H9 (cell line): ENCODE measurements at regions not wholly inside any gene's neighbourhood (a gene's known extent, or its start where the extent isn't known, plus 50 kb on each side); places are given as distances from the start of the nearest gene placed in this dataset.

Source experiments
- DNase-seq: peaks from one replicate; pipeline ENCODE4 v3.0.0-alpha.2; 2017
- H2AFZ ChIP-seq: one replicate; pipeline ENCODE4 v1.6.1; 2013; ENCODE audit warnings: mild to moderate bottlenecking, low read length, control low read depth, moderate library complexity
- H2AK5ac ChIP-seq: 2 replicates; pipeline ENCODE4 v1.6.1; 2013; ENCODE audit warnings: low read length, control low read depth, mixed read lengths; ENCODE audit not compliant: insufficient read length
- H2BK120ac ChIP-seq: one replicate; pipeline ENCODE4 v1.6.1; 2013; ENCODE audit warnings: low read depth, mild to moderate bottlenecking, low read length, control low read depth, inconsistent platforms; ENCODE audit not compliant: poor library complexity, severe bottlenecking
- H2BK12ac ChIP-seq: 2 replicates; pipeline ENCODE4 v1.6.1; 2013; ENCODE audit warnings: low read length, control low read depth, mixed read lengths, low read depth; ENCODE audit not compliant: insufficient read length
- H2BK15ac ChIP-seq: 2 replicates; pipeline ENCODE4 v1.6.1; 2013; ENCODE audit warnings: low read depth, low read length, control low read depth
- H2BK20ac ChIP-seq: one replicate; pipeline ENCODE4 v1.6.1; 2013; ENCODE audit warnings: low read depth, mild to moderate bottlenecking, low read length, control low read depth, inconsistent platforms; ENCODE audit not compliant: poor library complexity, severe bottlenecking
- H2BK5ac ChIP-seq: 2 replicates; pipeline ENCODE4 v1.6.1; 2013; ENCODE audit warnings: low read length, control low read depth, mixed read lengths; ENCODE audit not compliant: insufficient read length
- H3K14ac ChIP-seq: 2 replicates; pipeline ENCODE4 v1.6.1; 2013; ENCODE audit warnings: low read length, control low read depth; ENCODE audit not compliant: insufficient read depth
- H3K18ac ChIP-seq: 2 replicates; pipeline ENCODE4 v1.6.1; 2013; ENCODE audit warnings: low read depth, mild to moderate bottlenecking, mixed read lengths, low read length, control low read depth; ENCODE audit not compliant: insufficient read length
- H3K23ac ChIP-seq: 2 replicates; pipeline ENCODE4 v1.6.1; 2013; ENCODE audit warnings: low read length, control low read depth, mixed read lengths, low read depth; ENCODE audit not compliant: insufficient read length
- H3K23me2 ChIP-seq: 2 replicates; pipeline ENCODE4 v1.6.1; 2013; ENCODE audit warnings: low read depth, mild to moderate bottlenecking, mixed read lengths, low read length, control low read depth; ENCODE audit not compliant: insufficient read length, poor library complexity, severe bottlenecking
- H3K27ac ChIP-seq: 2 replicates; pipeline ENCODE4 v1.5.1; 2013; ENCODE audit warnings: low read length, control low read depth, mixed read lengths, low read depth; ENCODE audit not compliant: insufficient read length
- H3K27me3 ChIP-seq: 2 replicates; pipeline ENCODE4 v1.6.1; 2013; ENCODE audit warnings: low read length, control low read depth, inconsistent platforms; ENCODE audit not compliant: insufficient read depth
- H3K4ac ChIP-seq: 2 replicates; pipeline ENCODE4 v1.6.1; 2013; ENCODE audit warnings: low read depth, mild to moderate bottlenecking, control low read depth, inconsistent platforms, low read length, moderate library complexity
- H3K4me1 ChIP-seq: 2 replicates; pipeline ENCODE4 v1.6.1; 2013; ENCODE audit warnings: low read length, control low read depth, inconsistent platforms; ENCODE audit not compliant: insufficient read depth
- H3K4me2 ChIP-seq: 2 replicates; pipeline ENCODE4 v1.6.1; 2013; ENCODE audit warnings: low read length, control low read depth, mixed read lengths; ENCODE audit not compliant: insufficient read length, insufficient read depth
- H3K56ac ChIP-seq: 2 replicates; pipeline ENCODE4 v1.6.1; 2013; ENCODE audit warnings: low read depth, mild to moderate bottlenecking, mixed read lengths, low read length, control low read depth; ENCODE audit not compliant: insufficient read length
- H3K79me1 ChIP-seq: 2 replicates; pipeline ENCODE4 v1.6.1; 2013; ENCODE audit warnings: low read depth, mild to moderate bottlenecking, moderate library complexity, low read length, control low read depth, inconsistent platforms; ENCODE audit not compliant: insufficient read depth, poor library complexity, severe bottlenecking
- H3K79me2 ChIP-seq: 2 replicates; pipeline ENCODE4 v1.6.1; 2013; ENCODE audit warnings: low read length, control low read depth, inconsistent platforms; ENCODE audit not compliant: insufficient read depth
- H3K9ac ChIP-seq: 2 replicates; pipeline ENCODE4 v1.6.1; 2013; ENCODE audit warnings: low read length, control low read depth, mixed read lengths; ENCODE audit not compliant: insufficient read length; ENCODE audit errors: extremely low read depth
- H3K9me3 ChIP-seq: one replicate; pipeline ENCODE4 v1.6.1; 2013; ENCODE audit warnings: low read depth, low read length, inconsistent platforms; ENCODE audit not compliant: control insufficient read depth
- H3T11ph ChIP-seq: one replicate; pipeline ENCODE4 v1.6.1; 2013; ENCODE audit warnings: mild to moderate bottlenecking, low read length, control low read depth, inconsistent platforms
- H4K20me1 ChIP-seq: one replicate; pipeline ENCODE4 v1.6.1; 2013; ENCODE audit not compliant: control insufficient read depth, insufficient read length, insufficient read depth
- H4K5ac ChIP-seq: 2 replicates; pipeline ENCODE4 v1.6.1; 2013; ENCODE audit warnings: low read depth, mild to moderate bottlenecking, mixed read lengths, low read length, control low read depth; ENCODE audit not compliant: insufficient read length
- H4K8ac ChIP-seq: replicated peaks from 2 replicates; pipeline ENCODE4 v1.6.1; 2013; ENCODE audit warnings: low read length, control low read depth, mixed read lengths, low read depth; ENCODE audit not compliant: insufficient read length
- H4K91ac ChIP-seq: 2 replicates; pipeline ENCODE4 v1.6.1; 2013; ENCODE audit warnings: low read depth, mild to moderate bottlenecking, moderate library complexity, mixed read lengths, low read length, control low read depth; ENCODE audit not compliant: insufficient read length
- H3K27ac Mint-ChIP-seq, 3 experiments: 2 replicates in 2 of 3; 3 replicates in 1 of 3; pipeline ENCODE4 v1.8.0; 2020 to 2021; ENCODE audit warnings: mixed read lengths in 3 of 3, mild to moderate bottlenecking in 1 of 3, moderate library complexity in 1 of 3
- H3K27me3 Mint-ChIP-seq: 2 replicates; pipeline ENCODE4 v1.8.0; 2021; ENCODE audit warnings: low read depth, mild to moderate bottlenecking, moderate library complexity, mixed read lengths
- H3K36me3 Mint-ChIP-seq, 3 experiments: 2 replicates in 2 of 3; 3 replicates in 1 of 3; pipeline ENCODE4 v1.8.0; 2020 to 2021; ENCODE audit warnings: low read depth in 3 of 3, mixed read lengths in 3 of 3; ENCODE audit not compliant: insufficient read depth in 1 of 3
- H3K4me1 Mint-ChIP-seq, 2 experiments: 2 replicates each; pipeline ENCODE4 v1.8.0; 2020; ENCODE audit warnings: mixed read lengths in 2 of 2
- H3K4me3 Mint-ChIP-seq, 2 experiments: 2 replicates in 1 of 2; 3 replicates in 1 of 2; pipeline ENCODE4 v1.8.0; 2020 to 2021; ENCODE audit warnings: mild to moderate bottlenecking in 2 of 2, mixed read lengths in 2 of 2, moderate library complexity in 1 of 2
- H3K9me3 Mint-ChIP-seq, 2 experiments: 2 replicates in 1 of 2; 3 replicates in 1 of 2; pipeline ENCODE4 v1.8.0; 2020; ENCODE audit warnings: mild to moderate bottlenecking in 2 of 2, mixed read lengths in 2 of 2, moderate library complexity in 1 of 2
- WGBS: extraction: QIAGEN DNeasy Blood & Tissue Kit; methylation state at CpG from one replicate; pipeline ENCODE4 v1.1.7; 2013; ENCODE audit warnings: missing lambda C conversion rate, low lambda C conversion rate, mixed read lengths; ENCODE audit not compliant: insufficient read length; ENCODE audit errors: extremely low coverage; 5-methylcytosine and 5-hydroxymethylcytosine counted together
- TF ChIP-seq, protein P1 (sequence below): fragments of 200-600 bp; sonication (generic); conservative IDR thresholded peaks from 3 replicates; pipeline ENCODE4 v1.8.0; 2021; ENCODE audit warnings: antibody characterized with exemption, mild to moderate bottlenecking

DNA sequence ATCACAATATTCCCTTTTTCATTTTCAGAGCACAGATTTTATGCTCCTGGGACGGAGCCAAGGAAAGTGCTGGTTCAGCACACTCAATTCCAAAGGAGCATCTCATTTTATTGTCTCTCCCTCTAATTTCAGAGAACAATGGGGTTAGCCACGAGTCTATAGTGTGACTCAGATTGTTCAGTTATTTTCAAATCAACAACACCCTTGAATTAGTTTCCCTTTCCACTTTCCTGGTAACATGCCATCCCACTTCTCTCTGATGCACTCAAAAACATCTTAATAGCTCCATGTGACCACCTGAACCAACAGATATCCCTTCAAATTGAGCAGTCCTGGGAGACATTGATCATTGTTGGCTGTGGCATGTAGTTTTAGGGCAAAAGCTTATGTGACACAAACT is 389.7 kb upstream of the MDFIC2 start:
- Histone ChIP-seq H3K56ac (no peak overlapping the region), H3K14ac (no peak overlapping the region), H3K18ac (no peak overlapping the region), H3K27ac (no peak overlapping the region), H2BK15ac (no peak overlapping the region), H3K4me2 (no peak overlapping the region), H4K20me1 (no peaks in the 10 kb centered on the region), H4K91ac (no peak overlapping the region), H3K9me3 (no peaks in the 10 kb centered on the region), H3K9ac (no peak overlapping the region), H3T11ph (no peak overlapping the region), H3K23ac (no peak overlapping the region), H3K23me2 (no peaks in the 10 kb centered on the region), H2BK12ac (no peak overlapping the region), H3K79me2 (no peaks in the 10 kb centered on the region), H2AK5ac (no peak overlapping the region), H3K4me1 (peaks cover 11% of the 10 kb centered on the region; the same call in 1 of the 2 replicates), H3K79me1 (no peaks in the 10 kb centered on the region), H4K8ac (no peak overlapping the region), H2BK5ac (no peak overlapping the region), H3K4ac (no peak overlapping the region), H2BK120ac (no peak overlapping the region), H2BK20ac (no peak overlapping the region), H2AFZ (no peak overlapping the region), H4K5ac (no peak overlapping the region), H3K27me3 (no peaks in the 10 kb centered on the region)
- Mint-ChIP-seq H3K27me3 (no peaks in the 10 kb centered on the region), H3K36me3 (peaks cover 0 to 4% (median 0%) of the 10 kb centered on the region in 3 experiments; a peak in 1 of 7 replicates), H3K4me3 (no peak overlapping the region), H3K27ac (no peak overlapping the region), H3K4me1 (peaks cover 28% of the 10 kb centered on the region in 2 experiments), H3K9me3 (no peaks in the 10 kb centered on the region)
- DNase-seq: no peak
- no CpG with 5 or more reads among the region's 2 CpGs for WGBS
- TF ChIP-seq, protein P1, sequence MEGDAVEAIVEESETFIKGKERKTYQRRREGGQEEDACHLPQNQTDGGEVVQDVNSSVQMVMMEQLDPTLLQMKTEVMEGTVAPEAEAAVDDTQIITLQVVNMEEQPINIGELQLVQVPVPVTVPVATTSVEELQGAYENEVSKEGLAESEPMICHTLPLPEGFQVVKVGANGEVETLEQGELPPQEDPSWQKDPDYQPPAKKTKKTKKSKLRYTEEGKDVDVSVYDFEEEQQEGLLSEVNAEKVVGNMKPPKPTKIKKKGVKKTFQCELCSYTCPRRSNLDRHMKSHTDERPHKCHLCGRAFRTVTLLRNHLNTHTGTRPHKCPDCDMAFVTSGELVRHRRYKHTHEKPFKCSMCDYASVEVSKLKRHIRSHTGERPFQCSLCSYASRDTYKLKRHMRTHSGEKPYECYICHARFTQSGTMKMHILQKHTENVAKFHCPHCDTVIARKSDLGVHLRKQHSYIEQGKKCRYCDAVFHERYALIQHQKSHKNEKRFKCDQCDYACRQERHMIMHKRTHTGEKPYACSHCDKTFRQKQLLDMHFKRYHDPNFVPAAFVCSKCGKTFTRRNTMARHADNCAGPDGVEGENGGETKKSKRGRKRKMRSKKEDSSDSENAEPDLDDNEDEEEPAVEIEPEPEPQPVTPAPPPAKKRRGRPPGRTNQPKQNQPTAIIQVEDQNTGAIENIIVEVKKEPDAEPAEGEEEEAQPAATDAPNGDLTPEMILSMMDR: no peak
